Transverse colon (tissue), 4 donors: ENCODE measurements at regions not wholly inside any gene's neighbourhood (a gene's known extent, or its start where the extent isn't known, plus 50 kb on each side); places are given as distances from the start of the nearest gene placed in this dataset.

ENCODE experiments used
- DNase-seq: peaks from one replicate; pipeline ENCODE4 v3.0.0-alpha.2; 2019
- H3K27ac ChIP-seq, 4 donors: fragments of 200-600 bp; sonication (generic); 2 replicates each; pipeline ENCODE4 v1.5.1; 2016 to 2018; ENCODE audit warnings: inconsistent platforms in 4 of 4
- H3K27me3 ChIP-seq: fragments of 200-600 bp; sonication (generic); 2 replicates; pipeline ENCODE4 v1.5.1; 2017; ENCODE audit warnings: inconsistent platforms
- H3K36me3 ChIP-seq, 4 donors: fragments of 200-600 bp; sonication (generic); 2 replicates each; pipeline ENCODE4 v1.5.1; 2017 to 2019; ENCODE audit warnings: inconsistent platforms in 4 of 4
- H3K4me1 ChIP-seq, 4 donors: fragments of 200-600 bp; sonication (generic); 2 replicates each; pipeline ENCODE4 v1.5.1; 2017 to 2020; ENCODE audit warnings: inconsistent platforms in 4 of 4
- H3K4me3 ChIP-seq, 4 donors: fragments of 200-600 bp; sonication (generic); 1 replicate in 1 of 4; 2 replicates in 3 of 4; pipeline versions ENCODE4 v1.5.1 to v1.6.1; 2017 to 2019; ENCODE audit warnings: inconsistent platforms in 4 of 4
- H3K9me3 ChIP-seq, 2 donors: fragments of 200-600 bp; sonication (generic); 2 replicates each; pipeline ENCODE4 v1.5.1; 2017 to 2019; ENCODE audit warnings: inconsistent platforms in 2 of 2
- EP300 ChIP-seq: sonication (generic); formaldehyde crosslinking; IDR thresholded peaks from one replicate; pipeline ENCODE4 v1.6.1; 2017; ENCODE audit warnings: antibody characterized with exemption, low read depth
- POLR2A ChIP-seq: fragments of 450-650 bp; IDR thresholded peaks from one replicate; pipeline ENCODE4 v1.6.1; 2016; ENCODE audit warnings: antibody characterized with exemption, mild to moderate bottlenecking, moderate library complexity
- POLR2AphosphoS5 ChIP-seq, 3 donors: sonication (generic); formaldehyde crosslinking; IDR thresholded peaks; one replicate each; pipeline ENCODE4 v1.6.1; 2016; ENCODE audit warnings: antibody characterized with exemption in 3 of 3
- WGBS, 2 donors: methylation state at CpG; one replicate each; pipeline ENCODE4 v1.1.5; 2018; ENCODE audit warnings: low coverage in 1 of 2; 5-methylcytosine and 5-hydroxymethylcytosine counted together
- in situ Hi-C, 4 donors: fragments of 200-750 bp; cut with MboI; loops; one replicate each; pipeline versions ENCODE4 v1.15.0 to v1.15.1; 2017; ENCODE audit warnings: low sequenced_read_pairs in 3 of 4, low pct_ligation_motif_present in 1 of 4, low pct_unique_long_range_greater_than_20kb in 1 of 4
- intact Hi-C: fragments of 100-400 bp; cut with DNase I; formaldehyde crosslinking; loops from one replicate; pipeline ENCODE4 v1.15.1; 2023; ENCODE audit warnings: low total_unique reads
- TF ChIP-seq, protein P1 (sequence below), 5 experiments: fragments of 200-600 bp in 3 of 5; fragments of 450-650 bp in 2 of 5; sonication (generic) in 3 of 5; IDR thresholded peaks; 1 replicate in 2 of 5; 2 replicates in 3 of 5; pipeline ENCODE4 v1.5.1; 2016 to 2017; ENCODE audit warnings: antibody characterized with exemption in 5 of 5, inconsistent platforms in 3 of 5, mild to moderate bottlenecking in 2 of 5, moderate library complexity in 1 of 5

DNA sequence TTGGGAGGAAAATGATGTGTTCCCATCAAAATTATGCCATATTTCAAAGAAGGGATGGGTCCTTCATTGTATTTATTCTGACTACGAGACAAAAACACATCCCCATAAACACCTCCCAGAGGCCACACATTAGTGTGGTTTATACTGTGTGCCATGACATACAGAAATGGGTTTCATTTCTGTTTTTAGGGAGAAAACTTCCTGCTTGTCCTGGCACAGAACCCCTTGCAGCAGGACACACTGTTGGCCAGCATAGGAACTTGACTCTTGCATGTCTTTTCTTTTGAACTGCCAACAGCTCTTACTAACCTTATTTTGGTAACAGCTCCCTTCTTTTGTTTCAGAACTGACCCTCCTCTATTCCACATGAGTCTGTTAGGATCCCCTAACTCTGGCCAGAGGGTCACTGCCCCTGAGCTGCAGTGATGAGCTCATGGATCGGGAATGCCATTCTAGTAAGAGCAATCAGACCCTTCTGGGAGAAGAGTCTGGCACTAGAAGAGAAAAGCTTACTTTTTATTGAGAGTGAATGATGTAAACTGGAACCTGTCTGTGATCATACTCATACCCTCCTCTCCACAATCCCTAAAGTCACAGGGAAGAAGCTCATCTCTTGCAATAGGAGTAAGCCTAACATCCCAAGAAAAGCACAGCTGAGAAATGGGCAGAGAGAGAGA, 86.4 kb downstream of the SMIM20 start:
- Histone ChIP-seq H3K4me1 (no peaks in the 10 kb centered on the region), H3K4me3 (no peak overlapping the region), H3K27ac (no peak overlapping the region), H3K9me3 (no peaks in the 10 kb centered on the region), H3K27me3 (no peaks in the 10 kb centered on the region), H3K36me3 (no peaks in the 10 kb centered on the region)
- 67 to 69% methylated on average over 1 to 2 of the region's 2 CpGs for WGBS, 2 donors
- in situ Hi-C loops = no loop called here
- intact Hi-C loops = no loop called here
- TF ChIP-seq EP300 (no peak), POLR2A (no peak), POLR2AphosphoS5 (IDR thresholded peaks at IDR 0.05) (no peak)
- TF ChIP-seq, protein P1, sequence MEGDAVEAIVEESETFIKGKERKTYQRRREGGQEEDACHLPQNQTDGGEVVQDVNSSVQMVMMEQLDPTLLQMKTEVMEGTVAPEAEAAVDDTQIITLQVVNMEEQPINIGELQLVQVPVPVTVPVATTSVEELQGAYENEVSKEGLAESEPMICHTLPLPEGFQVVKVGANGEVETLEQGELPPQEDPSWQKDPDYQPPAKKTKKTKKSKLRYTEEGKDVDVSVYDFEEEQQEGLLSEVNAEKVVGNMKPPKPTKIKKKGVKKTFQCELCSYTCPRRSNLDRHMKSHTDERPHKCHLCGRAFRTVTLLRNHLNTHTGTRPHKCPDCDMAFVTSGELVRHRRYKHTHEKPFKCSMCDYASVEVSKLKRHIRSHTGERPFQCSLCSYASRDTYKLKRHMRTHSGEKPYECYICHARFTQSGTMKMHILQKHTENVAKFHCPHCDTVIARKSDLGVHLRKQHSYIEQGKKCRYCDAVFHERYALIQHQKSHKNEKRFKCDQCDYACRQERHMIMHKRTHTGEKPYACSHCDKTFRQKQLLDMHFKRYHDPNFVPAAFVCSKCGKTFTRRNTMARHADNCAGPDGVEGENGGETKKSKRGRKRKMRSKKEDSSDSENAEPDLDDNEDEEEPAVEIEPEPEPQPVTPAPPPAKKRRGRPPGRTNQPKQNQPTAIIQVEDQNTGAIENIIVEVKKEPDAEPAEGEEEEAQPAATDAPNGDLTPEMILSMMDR (IDR thresholded peaks at IDR 0.05) = no peak
- DNase-seq = no peak

DNA sequence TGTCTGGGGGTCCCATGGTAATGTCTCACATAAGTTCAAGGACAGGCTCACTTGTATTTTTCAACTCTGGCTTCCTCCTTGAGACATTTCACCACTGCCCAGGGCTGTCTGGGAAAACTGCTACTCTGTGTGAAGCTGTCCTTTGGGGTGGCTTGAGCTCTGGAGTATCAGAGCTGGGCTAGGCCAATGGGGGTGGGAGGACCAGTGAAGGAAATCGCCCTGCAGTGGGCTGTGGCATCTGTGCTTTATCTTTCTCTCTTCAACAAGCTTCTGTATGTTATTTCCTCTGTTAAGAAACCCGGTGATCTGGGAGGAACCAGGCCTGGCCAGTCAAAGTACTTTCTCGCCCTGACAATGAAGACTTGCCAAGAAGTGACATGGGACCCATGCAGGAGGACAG, 87.4 kb downstream of the SMIM20 start:
- H3K4me1 ChIP-seq = no peaks in the 10 kb centered on the region
- no peaks in the 10 kb centered on the region for H3K9me3 ChIP-seq
- DNase-seq = no peak
- in situ Hi-C loops (no loop called here), intact Hi-C loops (no loop called here)
- TF ChIP-seq POLR2A (no peak), EP300 (no peak), POLR2AphosphoS5 (IDR thresholded peaks at IDR 0.05) (no peak)
- TF ChIP-seq, protein P1 (IDR thresholded peaks at IDR 0.05) = no peak
- no peaks in the 10 kb centered on the region for H3K36me3 ChIP-seq
- whole genome bisulfite sequencing, 2 donors = 69% methylated on average over 3 of the region's 3 CpGs; no CpG with 5 or more reads in 1 of the 2 donors
- no peak overlapping the region for H3K27ac ChIP-seq
- H3K4me3 ChIP-seq = no peak overlapping the region
- no peaks in the 10 kb centered on the region for H3K27me3 ChIP-seq

DNA sequence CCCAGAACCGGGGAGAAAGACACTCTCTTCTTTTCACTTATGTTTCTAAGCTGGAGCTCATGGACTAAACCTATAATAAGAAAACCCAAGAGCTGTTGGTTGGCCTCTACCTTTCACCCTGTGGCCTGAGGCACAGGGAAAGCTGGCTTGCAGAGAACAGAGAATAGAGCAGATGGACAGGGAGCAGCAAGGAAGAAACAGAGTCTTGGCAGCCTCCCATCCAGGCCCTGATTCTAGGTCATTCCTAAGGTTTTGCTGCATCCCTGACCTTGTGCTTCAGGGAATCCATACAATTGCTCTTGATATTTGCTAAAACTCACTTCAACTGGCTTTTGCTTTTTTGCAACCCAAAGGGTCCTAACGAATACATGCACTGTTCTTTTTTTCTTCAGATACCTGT, 87.8 kb downstream of the SMIM20 start:
- Histone ChIP-seq H3K4me3 (no peak overlapping the region), H3K27me3 (no peaks in the 10 kb centered on the region), H3K4me1 (no peaks in the 10 kb centered on the region), H3K9me3 (no peaks in the 10 kb centered on the region), H3K36me3 (no peaks in the 10 kb centered on the region), H3K27ac (no peak overlapping the region)
- in situ Hi-C loops (no loop called here), intact Hi-C loops (no loop called here)
- TF ChIP-seq, protein P1 (IDR thresholded peaks at IDR 0.05) = no peak
- TF ChIP-seq POLR2A (no peak), POLR2AphosphoS5 (IDR thresholded peaks at IDR 0.05) (no peak), EP300 (no peak)
- no peak for DNase-seq
- 86 to 94% methylated on average over 2 of the region's 2 CpGs for WGBS, 2 donors

DNA sequence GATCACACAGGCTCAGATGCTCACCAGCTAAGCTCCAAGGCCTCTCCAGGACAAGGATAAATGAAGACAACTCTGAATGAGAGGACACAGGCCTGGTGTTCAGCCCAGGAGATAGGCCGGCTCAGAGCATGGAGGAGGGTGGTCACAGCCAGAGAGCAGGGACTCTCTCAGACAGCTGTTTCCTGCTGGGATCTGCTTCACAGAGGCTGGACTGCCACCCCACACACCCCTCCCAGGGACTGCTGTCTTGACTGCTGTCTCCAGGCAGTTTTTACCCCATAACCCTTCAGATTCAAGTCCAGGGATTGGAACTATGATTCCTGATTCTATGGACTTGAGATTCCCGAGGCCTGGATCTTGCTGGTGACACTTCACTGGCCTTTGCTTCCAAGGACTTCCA, 89.0 kb downstream of the SMIM20 start:
- H3K9me3 ChIP-seq = no peaks in the 10 kb centered on the region
- in situ Hi-C loops = no loop called here
- DNase-seq = no peak
- no peak overlapping the region for H3K27ac ChIP-seq
- 74% methylated on average over 2 of the region's 2 CpGs; no CpG with 5 or more reads in 1 of the 2 donors for WGBS, 2 donors
- intact Hi-C loops = no loop called here
- no peak for TF ChIP-seq POLR2AphosphoS5 (IDR thresholded peaks at IDR 0.05)
- TF ChIP-seq, protein P1 (IDR thresholded peaks at IDR 0.05) = no peak
- TF ChIP-seq POLR2A = no peak
- H3K27me3 ChIP-seq = no peaks in the 10 kb centered on the region
- H3K4me3 ChIP-seq = no peak overlapping the region
- no peaks in the 10 kb centered on the region for H3K36me3 ChIP-seq
- H3K4me1 ChIP-seq = no peaks in the 10 kb centered on the region
